K562 (cell line): ENCODE measurements at regions not wholly inside any gene's neighbourhood (a gene's known extent, or its start where the extent isn't known, plus 50 kb on each side); places are given as distances from the start of the nearest gene placed in this dataset.

ENCODE experiments used
- ARHGAP35 ChIP-seq: fragments of 450-650 bp; IDR thresholded peaks from 2 replicates; pipeline ENCODE4 v1.6.1; 2018; ENCODE audit not compliant: partially characterized antibody
- MCM5 ChIP-seq: fragments of 450-650 bp; IDR thresholded peaks from 2 replicates; pipeline ENCODE4 v1.6.1; 2016; ENCODE audit warnings: low read depth
- MTA3 ChIP-seq: fragments of 450-650 bp; formaldehyde crosslinking; IDR thresholded peaks from 2 replicates; pipeline ENCODE4 v1.6.1; 2017; ENCODE audit warnings: mild to moderate bottlenecking, borderline replicate concordance
- NUFIP1 ChIP-seq: fragments of 450-650 bp; IDR thresholded peaks from 2 replicates; pipeline ENCODE4 v1.6.1; 2018; ENCODE audit not compliant: partially characterized antibody
- ZFP91 ChIP-seq: sonication (generic); formaldehyde crosslinking; IDR thresholded peaks from 2 replicates; pipeline ENCODE4 v1.8.0; 2022; ENCODE audit warnings: mild to moderate bottlenecking, missing genetic modification reagents
- TF ChIP-seq, protein P1 (sequence below): fragments of 450-650 bp; conservative IDR thresholded peaks from 2 replicates; pipeline ENCODE4 v1.6.1; 2016; ENCODE audit warnings: missing genetic modification characterization, low read depth, mild to moderate bottlenecking, missing compliant biosample characterization, moderate library complexity
- TF ChIP-seq, protein P2 (sequence below): fragments of 450-650 bp; IDR thresholded peaks from 2 replicates; pipeline ENCODE4 v1.7.1; 2018; ENCODE audit warnings: mild to moderate bottlenecking, low read depth; ENCODE audit not compliant: partially characterized antibody
- TF ChIP-seq, protein P3 (sequence below): fragments of 450-650 bp; IDR thresholded peaks from 2 replicates; pipeline ENCODE4 v1.6.1; 2016; ENCODE audit warnings: borderline replicate concordance

DNA sequence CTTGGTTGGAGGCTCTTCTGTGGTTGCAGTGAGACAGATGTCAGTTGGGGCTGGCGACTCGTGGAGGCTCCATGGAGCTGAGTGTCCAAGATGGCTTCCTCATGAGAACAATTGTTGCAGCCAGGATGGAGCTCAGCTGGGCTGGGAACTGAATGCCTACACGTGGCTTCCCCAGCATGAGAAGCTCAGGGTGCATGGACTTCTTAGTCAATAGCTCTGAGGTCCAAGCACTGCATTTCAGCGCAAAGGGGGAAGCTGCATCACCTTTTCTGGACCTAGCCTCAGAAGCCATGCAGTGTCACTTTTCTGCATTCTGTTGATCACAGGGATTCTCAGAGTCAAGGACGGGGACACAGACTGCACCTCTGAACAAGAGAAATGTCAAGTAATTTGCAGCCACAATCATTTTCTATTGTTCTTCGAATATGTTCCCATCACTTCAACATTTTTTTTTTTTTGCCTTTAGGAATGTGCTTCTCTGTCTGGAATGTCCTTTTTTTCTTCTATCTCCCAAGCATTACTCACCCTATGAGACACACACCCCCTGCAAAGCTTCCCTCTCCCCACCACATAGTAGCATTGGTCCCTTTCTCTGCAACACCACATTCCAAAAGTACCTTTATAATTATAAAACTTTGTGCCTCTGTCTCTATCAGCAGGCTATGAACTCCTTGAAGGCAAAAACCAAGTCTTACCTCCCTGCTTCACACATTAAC lies 57.5 kb upstream of the STK32A start (continued):
- TF ChIP-seq MCM5 (no peak), ARHGAP35 (no peak), MTA3 (no peak), ZFP91 (no peak), NUFIP1 (no peak)
- TF ChIP-seq, protein P1, sequence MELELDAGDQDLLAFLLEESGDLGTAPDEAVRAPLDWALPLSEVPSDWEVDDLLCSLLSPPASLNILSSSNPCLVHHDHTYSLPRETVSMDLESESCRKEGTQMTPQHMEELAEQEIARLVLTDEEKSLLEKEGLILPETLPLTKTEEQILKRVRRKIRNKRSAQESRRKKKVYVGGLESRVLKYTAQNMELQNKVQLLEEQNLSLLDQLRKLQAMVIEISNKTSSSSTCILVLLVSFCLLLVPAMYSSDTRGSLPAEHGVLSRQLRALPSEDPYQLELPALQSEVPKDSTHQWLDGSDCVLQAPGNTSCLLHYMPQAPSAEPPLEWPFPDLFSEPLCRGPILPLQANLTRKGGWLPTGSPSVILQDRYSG (tag) = no peak
- TF ChIP-seq, protein P2, sequence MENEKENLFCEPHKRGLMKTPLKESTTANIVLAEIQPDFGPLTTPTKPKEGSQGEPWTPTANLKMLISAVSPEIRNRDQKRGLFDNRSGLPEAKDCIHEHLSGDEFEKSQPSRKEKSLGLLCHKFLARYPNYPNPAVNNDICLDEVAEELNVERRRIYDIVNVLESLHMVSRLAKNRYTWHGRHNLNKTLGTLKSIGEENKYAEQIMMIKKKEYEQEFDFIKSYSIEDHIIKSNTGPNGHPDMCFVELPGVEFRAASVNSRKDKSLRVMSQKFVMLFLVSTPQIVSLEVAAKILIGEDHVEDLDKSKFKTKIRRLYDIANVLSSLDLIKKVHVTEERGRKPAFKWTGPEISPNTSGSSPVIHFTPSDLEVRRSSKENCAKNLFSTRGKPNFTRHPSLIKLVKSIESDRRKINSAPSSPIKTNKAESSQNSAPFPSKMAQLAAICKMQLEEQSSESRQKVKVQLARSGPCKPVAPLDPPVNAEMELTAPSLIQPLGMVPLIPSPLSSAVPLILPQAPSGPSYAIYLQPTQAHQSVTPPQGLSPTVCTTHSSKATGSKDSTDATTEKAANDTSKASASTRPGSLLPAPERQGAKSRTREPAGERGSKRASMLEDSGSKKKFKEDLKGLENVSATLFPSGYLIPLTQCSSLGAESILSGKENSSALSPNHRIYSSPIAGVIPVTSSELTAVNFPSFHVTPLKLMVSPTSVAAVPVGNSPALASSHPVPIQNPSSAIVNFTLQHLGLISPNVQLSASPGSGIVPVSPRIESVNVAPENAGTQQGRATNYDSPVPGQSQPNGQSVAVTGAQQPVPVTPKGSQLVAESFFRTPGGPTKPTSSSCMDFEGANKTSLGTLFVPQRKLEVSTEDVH = no peak
- TF ChIP-seq, protein P3, sequence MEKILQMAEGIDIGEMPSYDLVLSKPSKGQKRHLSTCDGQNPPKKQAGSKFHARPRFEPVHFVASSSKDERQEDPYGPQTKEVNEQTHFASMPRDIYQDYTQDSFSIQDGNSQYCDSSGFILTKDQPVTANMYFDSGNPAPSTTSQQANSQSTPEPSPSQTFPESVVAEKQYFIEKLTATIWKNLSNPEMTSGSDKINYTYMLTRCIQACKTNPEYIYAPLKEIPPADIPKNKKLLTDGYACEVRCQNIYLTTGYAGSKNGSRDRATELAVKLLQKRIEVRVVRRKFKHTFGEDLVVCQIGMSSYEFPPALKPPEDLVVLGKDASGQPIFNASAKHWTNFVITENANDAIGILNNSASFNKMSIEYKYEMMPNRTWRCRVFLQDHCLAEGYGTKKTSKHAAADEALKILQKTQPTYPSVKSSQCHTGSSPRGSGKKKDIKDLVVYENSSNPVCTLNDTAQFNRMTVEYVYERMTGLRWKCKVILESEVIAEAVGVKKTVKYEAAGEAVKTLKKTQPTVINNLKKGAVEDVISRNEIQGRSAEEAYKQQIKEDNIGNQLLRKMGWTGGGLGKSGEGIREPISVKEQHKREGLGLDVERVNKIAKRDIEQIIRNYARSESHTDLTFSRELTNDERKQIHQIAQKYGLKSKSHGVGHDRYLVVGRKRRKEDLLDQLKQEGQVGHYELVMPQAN = no peak
